Heart right ventricle (tissue), 16 donors: ENCODE measurements at regions not wholly inside any gene's neighbourhood (a gene's known extent, or its start where the extent isn't known, plus 50 kb on each side); places are given as distances from the start of the nearest gene placed in this dataset.
A peak's percentile ranks its signal among the peaks of the same experiment; 100 is the strongest.

Source experiments
- ATAC-seq, 8 donors: fragments of 200-7000 bp; cut with Tn5 transposase; one replicate each; pipeline ENCODE4 v1.9.1; 2020; ENCODE audit warnings: mild to moderate bottlenecking in 8 of 8, moderate library complexity in 8 of 8, moderate number of reproducible peaks in 1 of 8
- DNase-seq, 2 donors: peaks; one replicate each; pipeline ENCODE4 v3.0.0-alpha.2; 2020
- H3K27ac ChIP-seq, 10 donors: fragments of 200-600 bp; sonication (generic) in 2 of 10; one replicate each; pipeline versions ENCODE4 v1.5.0 to v1.8.0; 2020 to 2022; ENCODE audit warnings: mild to moderate bottlenecking in 3 of 10
- H3K27me3 ChIP-seq, 7 donors: fragments of 200-600 bp; one replicate each; pipeline ENCODE4 v1.8.0; 2021 to 2022; ENCODE audit warnings: mild to moderate bottlenecking in 2 of 7
- H3K36me3 ChIP-seq, 9 donors: fragments of 200-600 bp; sonication (generic) in 1 of 9; one replicate each; pipeline versions ENCODE4 v1.5.0 to v1.8.0; 2020 to 2022; ENCODE audit warnings: mild to moderate bottlenecking in 2 of 9
- H3K4me1 ChIP-seq, 9 donors: fragments of 200-600 bp; sonication (generic) in 1 of 9; one replicate each; pipeline versions ENCODE4 v1.5.0 to v1.8.0; 2020 to 2022; ENCODE audit warnings: mild to moderate bottlenecking in 4 of 9
- H3K4me3 ChIP-seq, 10 donors: fragments of 200-600 bp; sonication (generic) in 2 of 10; one replicate each; pipeline versions ENCODE4 v1.5.0 to v1.8.0; 2020 to 2022; ENCODE audit warnings: mild to moderate bottlenecking in 7 of 10, moderate library complexity in 2 of 10
- H3K9me3 ChIP-seq, 11 donors: fragments of 200-600 bp in 10 of 11; sonication (generic) in 2 of 11; one replicate each; pipeline versions ENCODE4 v1.5.0 to v1.8.0; 2013 to 2022; ENCODE audit warnings: mild to moderate bottlenecking in 2 of 11, control low read depth in 1 of 11, moderate library complexity in 1 of 11
- WGBS, 2 donors: extraction: QIAGEN DNeasy Blood & Tissue Kit; methylation state at CpG; one replicate each; pipeline ENCODE4 v1.1.7; 2013; ENCODE audit warnings: inconsistent platforms in 1 of 2; 5-methylcytosine and 5-hydroxymethylcytosine counted together
- intact Hi-C, 10 donors: fragments of 100-400 bp; cut with DNase I; formaldehyde crosslinking; loops; one replicate each; pipeline versions ENCODE4 v1.11.1 to v1.14.2; 2022
- TF ChIP-seq, protein P1 (sequence below), 9 donors: fragments of 200-600 bp; sonication (generic) in 2 of 9; IDR thresholded peaks; one replicate each; pipeline versions ENCODE4 v1.5.0 to v1.8.0; 2021 to 2022; ENCODE audit warnings: antibody characterized with exemption in 9 of 9, mild to moderate bottlenecking in 5 of 9, moderate library complexity in 1 of 9
- donor health status: Arrhythmogenic right ventricular cardiomyopathy.
- donor health status: ischemic (EF 13 %, LVEDD 7.1; RV severe dilation, severe dysfunction).
- donor health status: healthy with polysubstance abuse.
- donor health status: DM: no; HTN: yes; CAD: no.
- donor health status: DM: no; HTN: no; CAD: no.
- donor health status: ischemic (EF 25% LVEDD 6.9; RV normal size, moderate dysfunction).
- donor health status: ischemic (EF 25% LVEDD 5.7; RV mildly dilated, moderate dysfunction).
- donor health status: healthy.
- donor health status: DM: yes; HTN: yes; CAD: no.
- donor health status: Ischemic cardiomyopathy.
- donor health status: ischemic (EF 35%, LVEDD 5.7; RV mildly dilated, moderate dysfunction).
- donor health status: nonischemic (EF 11% LVEDD 7.7; RV severe dilation, severe dysfunction).
- donor health status: DM: yes; HTN: yes; CAD: no.
- donor health status: PGD.
- donor health status: ischemic (EF 29% LVEDD 5.4; RV normal size, mild dysfunction).
- donor health status: nonischemic (EF 23%, LVEDD 6.1; RV moderate dilation, normal function).

DNA sequence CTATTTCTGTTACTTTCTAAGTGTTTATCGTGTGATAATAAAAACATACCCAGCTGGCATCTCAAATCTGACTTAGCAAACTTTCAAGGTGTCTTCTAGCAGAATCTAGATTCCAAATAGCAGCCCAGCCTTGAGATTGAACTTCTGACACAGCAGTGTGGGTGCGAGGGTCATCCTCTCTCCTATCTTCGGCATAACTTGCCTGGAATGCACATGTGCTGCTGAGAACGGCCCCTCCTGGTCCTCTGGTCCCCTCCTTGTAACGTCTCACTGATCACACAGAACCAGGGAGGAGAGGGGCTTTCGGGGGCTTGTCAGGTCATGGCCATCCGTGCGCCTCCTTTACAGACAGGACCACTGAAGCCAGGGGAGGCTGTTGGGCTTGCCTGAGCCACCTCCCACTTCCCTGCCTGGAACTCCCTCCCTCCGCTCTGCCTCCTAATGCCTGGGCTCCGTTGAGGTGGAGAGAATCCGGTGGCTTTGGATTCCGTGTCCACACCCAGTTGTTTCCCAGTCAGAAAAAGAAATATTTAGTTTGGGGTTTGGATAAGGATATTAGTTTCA is 344.4 kb upstream of the C2CD4B start:
- no peak overlapping the region for H3K4me3 ChIP-seq
- no peaks in the 10 kb centered on the region for H3K27me3 ChIP-seq
- H3K27ac ChIP-seq: peak overlapping the region in 3 of 10 donors; percentile 12 to 20 (median 13)
- 82 to 90% methylated on average over 12 of the region's 12 CpGs for WGBS, 2 donors
- DNase-seq (no peak), ATAC-seq (no peak)
- TF ChIP-seq, protein P1, sequence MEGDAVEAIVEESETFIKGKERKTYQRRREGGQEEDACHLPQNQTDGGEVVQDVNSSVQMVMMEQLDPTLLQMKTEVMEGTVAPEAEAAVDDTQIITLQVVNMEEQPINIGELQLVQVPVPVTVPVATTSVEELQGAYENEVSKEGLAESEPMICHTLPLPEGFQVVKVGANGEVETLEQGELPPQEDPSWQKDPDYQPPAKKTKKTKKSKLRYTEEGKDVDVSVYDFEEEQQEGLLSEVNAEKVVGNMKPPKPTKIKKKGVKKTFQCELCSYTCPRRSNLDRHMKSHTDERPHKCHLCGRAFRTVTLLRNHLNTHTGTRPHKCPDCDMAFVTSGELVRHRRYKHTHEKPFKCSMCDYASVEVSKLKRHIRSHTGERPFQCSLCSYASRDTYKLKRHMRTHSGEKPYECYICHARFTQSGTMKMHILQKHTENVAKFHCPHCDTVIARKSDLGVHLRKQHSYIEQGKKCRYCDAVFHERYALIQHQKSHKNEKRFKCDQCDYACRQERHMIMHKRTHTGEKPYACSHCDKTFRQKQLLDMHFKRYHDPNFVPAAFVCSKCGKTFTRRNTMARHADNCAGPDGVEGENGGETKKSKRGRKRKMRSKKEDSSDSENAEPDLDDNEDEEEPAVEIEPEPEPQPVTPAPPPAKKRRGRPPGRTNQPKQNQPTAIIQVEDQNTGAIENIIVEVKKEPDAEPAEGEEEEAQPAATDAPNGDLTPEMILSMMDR (IDR thresholded peaks at IDR 0.05): no peak
- intact Hi-C loops: loop anchor here in 4 of 10 donors (5.0 to 10.0 kb wide), 4 partner anchors 52 to 117 kb away; partner anchors contain the start of gene TLN2 (in 2 of the 4)
- H3K36me3 ChIP-seq: no peaks in the 10 kb centered on the region
- H3K9me3 ChIP-seq: no peaks in the 10 kb centered on the region
- peaks cover 3 to 78% (median 41%) of the 10 kb centered on the region in 9 donors for H3K4me1 ChIP-seq

DNA sequence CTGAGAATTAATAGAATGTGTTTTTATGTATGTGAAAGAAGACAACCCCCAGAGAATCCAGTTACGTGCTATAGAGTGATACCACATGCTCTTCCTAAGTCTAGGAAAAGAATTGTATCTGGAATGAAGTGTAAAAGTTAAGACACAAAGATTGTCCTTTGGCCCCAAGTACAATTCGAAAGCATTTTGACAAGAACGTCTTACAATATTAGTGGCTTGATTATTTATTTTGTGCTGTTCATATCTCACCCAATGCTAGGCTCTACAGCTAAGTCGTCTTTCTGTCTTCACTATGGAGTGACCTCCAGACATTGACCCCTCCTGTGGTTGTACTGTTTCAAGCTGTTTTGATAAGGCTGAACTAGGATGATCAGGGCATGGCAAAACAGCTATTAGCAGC is 345.7 kb upstream of the C2CD4B start:
- intact Hi-C loops: loop anchor here in 1 of 10 donors (5.0 to 10.0 kb wide), 2 partner anchors 37 to 116 kb away; partner anchors contain the start of gene TLN2
- no peaks in the 10 kb centered on the region for H3K36me3 ChIP-seq
- no peaks in the 10 kb centered on the region for H3K27me3 ChIP-seq
- H3K4me3 ChIP-seq: no peak overlapping the region
- ATAC-seq (no peak), DNase-seq (no peak)
- H3K4me1 ChIP-seq: peaks cover 0 to 76% (median 30%) of the 10 kb centered on the region in 9 donors
- no peaks in the 10 kb centered on the region for H3K9me3 ChIP-seq
- peak overlapping the region in 6 of 10 donors; percentile 5 to 57 (median 34) for H3K27ac ChIP-seq
- TF ChIP-seq, protein P1 (IDR thresholded peaks at IDR 0.05): no peak
- WGBS, 2 donors: 56 to 65% methylated on average over 4 of the region's 4 CpGs

DNA sequence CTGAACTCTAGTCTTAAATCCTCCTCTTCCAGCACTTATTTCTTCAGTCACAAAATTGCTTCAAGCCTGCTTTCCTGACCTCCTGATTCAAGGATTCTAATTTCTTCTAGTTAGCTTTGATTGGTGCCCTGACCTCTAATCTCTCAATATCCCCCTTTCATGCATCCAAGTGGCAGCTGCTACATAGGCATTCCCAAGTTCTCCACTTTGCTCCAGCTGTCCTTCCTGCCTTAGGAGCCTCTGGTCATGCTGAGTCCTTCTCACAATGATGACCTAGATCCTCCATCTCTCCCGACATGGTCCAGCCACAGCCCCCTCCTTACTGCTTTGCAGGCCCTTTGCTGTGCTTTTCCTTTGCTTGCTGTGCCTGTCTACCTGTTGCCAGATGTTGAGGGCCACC is 347.8 kb upstream of the C2CD4B start:
- Histone ChIP-seq H3K36me3 (no peaks in the 10 kb centered on the region), H3K4me3 (no peak overlapping the region), H3K27me3 (no peaks in the 10 kb centered on the region), H3K9me3 (no peaks in the 10 kb centered on the region), H3K4me1 (peaks cover 0 to 63% (median 13%) of the 10 kb centered on the region in 9 donors), H3K27ac (no peak overlapping the region)
- ATAC-seq: no peak
- no peak for DNase-seq
- intact Hi-C loops: loop anchor here in 1 of 10 donors (5.0 to 10.0 kb wide), 2 partner anchors 34 to 118 kb away; partner anchors contain the start of gene TLN2
- 95 to 100% methylated on average over 1 of the region's 1 CpG for WGBS, 2 donors
- TF ChIP-seq, protein P1 (IDR thresholded peaks at IDR 0.05): no peak

DNA sequence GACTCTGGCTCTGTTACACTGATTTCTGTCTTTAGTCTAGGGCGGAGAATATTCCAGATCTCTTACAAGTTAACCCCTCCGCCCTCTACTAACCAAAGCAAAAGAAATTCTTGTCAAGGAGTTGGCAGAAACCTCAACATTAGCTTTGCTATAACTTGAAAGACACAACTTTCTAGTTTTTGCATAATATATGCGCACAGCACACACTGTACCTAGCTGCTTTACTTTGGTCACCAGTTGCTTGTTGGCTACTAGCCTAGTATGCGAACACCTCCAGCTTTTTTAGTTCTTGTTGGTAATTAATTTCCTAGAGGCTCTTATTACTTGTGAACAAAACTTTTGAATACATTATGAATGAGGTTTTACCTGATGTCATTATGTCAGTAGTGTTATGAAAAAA is 348.8 kb upstream of the C2CD4B start:
- Histone ChIP-seq H3K4me1 (peaks cover 0 to 58% (median 12%) of the 10 kb centered on the region in 9 donors), H3K27ac (peak overlapping the region in 3 of 10 donors; percentile 18 to 38 (median 34)), H3K27me3 (no peaks in the 10 kb centered on the region), H3K4me3 (no peak overlapping the region), H3K9me3 (no peaks in the 10 kb centered on the region), H3K36me3 (no peaks in the 10 kb centered on the region)
- 69% methylated on average over 4 of the region's 4 CpGs for WGBS, 2 donors
- ATAC-seq: no peak
- intact Hi-C loops: loop anchor here in 1 of 10 donors (5.0 to 10.0 kb wide), 2 partner anchors 33 to 119 kb away; partner anchors contain the start of gene TLN2
- TF ChIP-seq, protein P1 (IDR thresholded peaks at IDR 0.05): no peak
- DNase-seq: no peak
